ENCODE measurements at regions not wholly inside any gene's neighbourhood (a gene's known extent, or its start where the extent isn't known, plus 50 kb on each side); places are given as distances from the start of the nearest gene placed in this dataset.

DNA sequence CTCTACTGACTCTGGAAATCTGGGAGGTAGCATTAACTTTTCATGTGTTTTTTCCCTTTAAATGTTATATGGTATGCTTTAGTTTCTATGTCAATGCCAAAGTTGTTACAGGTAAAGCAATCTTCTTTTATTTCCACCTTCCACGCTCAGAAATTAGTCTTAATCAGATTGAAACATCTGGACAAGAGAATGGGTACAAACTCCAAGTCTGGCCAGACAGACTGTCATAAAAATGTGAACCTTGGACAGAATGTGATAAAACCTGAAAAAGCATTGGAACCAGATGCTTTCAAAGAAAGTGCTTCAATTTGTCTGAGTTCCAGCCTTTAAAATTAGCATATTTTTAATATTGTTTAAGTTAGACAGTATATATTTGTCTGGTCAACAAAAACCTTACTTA, 110.7 kb upstream of the P2RY1 start:
- no peak for TF ChIP-seq POLR2AphosphoS5 (IDR thresholded peaks at IDR 0.05; ENCODE audit: low read depth)
- TF ChIP-seq CTCF (IDR thresholded peaks at IDR 0.05; ENCODE audit: insufficient read depth, low read length) = no peak
- TF ChIP-seq, protein P1, sequence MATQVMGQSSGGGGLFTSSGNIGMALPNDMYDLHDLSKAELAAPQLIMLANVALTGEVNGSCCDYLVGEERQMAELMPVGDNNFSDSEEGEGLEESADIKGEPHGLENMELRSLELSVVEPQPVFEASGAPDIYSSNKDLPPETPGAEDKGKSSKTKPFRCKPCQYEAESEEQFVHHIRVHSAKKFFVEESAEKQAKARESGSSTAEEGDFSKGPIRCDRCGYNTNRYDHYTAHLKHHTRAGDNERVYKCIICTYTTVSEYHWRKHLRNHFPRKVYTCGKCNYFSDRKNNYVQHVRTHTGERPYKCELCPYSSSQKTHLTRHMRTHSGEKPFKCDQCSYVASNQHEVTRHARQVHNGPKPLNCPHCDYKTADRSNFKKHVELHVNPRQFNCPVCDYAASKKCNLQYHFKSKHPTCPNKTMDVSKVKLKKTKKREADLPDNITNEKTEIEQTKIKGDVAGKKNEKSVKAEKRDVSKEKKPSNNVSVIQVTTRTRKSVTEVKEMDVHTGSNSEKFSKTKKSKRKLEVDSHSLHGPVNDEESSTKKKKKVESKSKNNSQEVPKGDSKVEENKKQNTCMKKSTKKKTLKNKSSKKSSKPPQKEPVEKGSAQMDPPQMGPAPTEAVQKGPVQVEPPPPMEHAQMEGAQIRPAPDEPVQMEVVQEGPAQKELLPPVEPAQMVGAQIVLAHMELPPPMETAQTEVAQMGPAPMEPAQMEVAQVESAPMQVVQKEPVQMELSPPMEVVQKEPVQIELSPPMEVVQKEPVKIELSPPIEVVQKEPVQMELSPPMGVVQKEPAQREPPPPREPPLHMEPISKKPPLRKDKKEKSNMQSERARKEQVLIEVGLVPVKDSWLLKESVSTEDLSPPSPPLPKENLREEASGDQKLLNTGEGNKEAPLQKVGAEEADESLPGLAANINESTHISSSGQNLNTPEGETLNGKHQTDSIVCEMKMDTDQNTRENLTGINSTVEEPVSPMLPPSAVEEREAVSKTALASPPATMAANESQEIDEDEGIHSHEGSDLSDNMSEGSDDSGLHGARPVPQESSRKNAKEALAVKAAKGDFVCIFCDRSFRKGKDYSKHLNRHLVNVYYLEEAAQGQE (IDR thresholded peaks at IDR 0.05; ENCODE audit: insufficient replicate concordance, low read depth) = no peak
